Liver (tissue), 3 donors: ENCODE measurements at regions not wholly inside any gene's neighbourhood (a gene's known extent, or its start where the extent isn't known, plus 50 kb on each side); places are given as distances from the start of the nearest gene placed in this dataset.

ENCODE experiments used
- CTCF ChIP-seq: fragments of 150-350 bp; IDR thresholded peaks from 2 replicates; pipeline ENCODE4 v1.5.1; 2017; ENCODE audit warnings: improper control_type of control experiment, low read depth, low read length; ENCODE audit not compliant: missing input control
- EGR1 ChIP-seq, 2 donors: IDR thresholded peaks; 2 replicates each; pipeline ENCODE4 v1.6.1; 2016 to 2018; ENCODE audit warnings: antibody characterized with exemption in 2 of 2, low read depth in 2 of 2
- GABPA ChIP-seq, 2 donors: IDR thresholded peaks in 1 of 2; conservative IDR thresholded peaks in 1 of 2; 2 replicates each; pipeline ENCODE4 v1.6.1; 2016; ENCODE audit warnings: antibody characterized with exemption in 2 of 2, mild to moderate bottlenecking in 1 of 2, moderate library complexity in 1 of 2
- HNF4G ChIP-seq: IDR thresholded peaks from 2 replicates; pipeline ENCODE4 v1.6.1; 2016; ENCODE audit warnings: antibody characterized with exemption
- MAX ChIP-seq: IDR thresholded peaks from 2 replicates; pipeline ENCODE4 v1.6.1; 2016; ENCODE audit warnings: antibody characterized with exemption
- RAD21 ChIP-seq, 2 donors: IDR thresholded peaks; 2 replicates each; pipeline ENCODE4 v1.6.1; 2016; ENCODE audit warnings: antibody characterized with exemption in 2 of 2, mild to moderate bottlenecking in 2 of 2
- RXRA ChIP-seq, 2 donors: IDR thresholded peaks; 2 replicates each; pipeline ENCODE4 v1.6.1; 2017 to 2018; ENCODE audit warnings: antibody characterized with exemption in 2 of 2, mild to moderate bottlenecking in 1 of 2
- TAF1 ChIP-seq: conservative IDR thresholded peaks from 2 replicates; pipeline ENCODE4 v1.6.1; 2016; ENCODE audit warnings: antibody characterized with exemption, mild to moderate bottlenecking
- ZBTB33 ChIP-seq: IDR thresholded peaks from 2 replicates; pipeline ENCODE4 v1.6.1; 2016; ENCODE audit warnings: antibody characterized with exemption
- donor health status: healthy.
- donor health status: healthy.

- TF ChIP-seq CTCF (no peak), RXRA (IDR thresholded peaks at IDR 0.05) (no peak), MAX (no peak), RAD21 (IDR thresholded peaks at IDR 0.05) (no peak), EGR1 (IDR thresholded peaks at IDR 0.05; ENCODE audit: low read depth in 2 of 2) (no peak), GABPA (IDR thresholded peaks at IDR 0.05 in 1 of 2, conservative IDR thresholded peaks at IDR 0.05 in 1 of 2) (no peak), ZBTB33 (no peak), HNF4G (no peak), TAF1 (no peak)
These were observed 476.5 kb upstream of the NRP1 start for GRCh38 chr10:33810986-33811385.
